ENCODE measurements at regions not wholly inside any gene's neighbourhood (a gene's known extent, or its start where the extent isn't known, plus 50 kb on each side); places are given as distances from the start of the nearest gene placed in this dataset.

DNA sequence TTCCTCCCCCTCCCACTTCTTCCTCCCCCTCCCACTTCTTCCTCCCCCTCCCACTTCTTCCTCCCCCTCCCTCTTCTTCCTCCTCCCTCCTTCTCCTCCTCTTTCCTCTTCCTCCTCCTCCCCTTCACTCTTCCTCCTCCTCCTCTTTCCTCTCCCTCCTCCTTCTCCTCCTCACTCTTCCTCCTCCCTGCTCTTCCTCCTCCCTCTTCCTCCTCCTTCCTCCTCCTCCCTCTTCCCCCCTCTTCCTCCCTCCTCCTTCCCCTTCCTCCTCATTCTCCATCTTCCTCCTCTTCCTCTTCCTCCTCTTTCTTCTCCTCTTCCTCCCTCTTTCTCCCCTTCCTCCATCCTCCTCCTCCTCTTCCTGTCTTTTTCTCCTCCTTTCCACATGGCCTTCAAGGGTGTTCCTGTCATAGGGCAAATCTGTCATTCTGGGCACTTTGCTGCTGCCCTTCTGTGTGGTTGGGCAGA, 111.4 kb downstream of the PHETA1 start:
- TF ChIP-seq, protein P1, sequence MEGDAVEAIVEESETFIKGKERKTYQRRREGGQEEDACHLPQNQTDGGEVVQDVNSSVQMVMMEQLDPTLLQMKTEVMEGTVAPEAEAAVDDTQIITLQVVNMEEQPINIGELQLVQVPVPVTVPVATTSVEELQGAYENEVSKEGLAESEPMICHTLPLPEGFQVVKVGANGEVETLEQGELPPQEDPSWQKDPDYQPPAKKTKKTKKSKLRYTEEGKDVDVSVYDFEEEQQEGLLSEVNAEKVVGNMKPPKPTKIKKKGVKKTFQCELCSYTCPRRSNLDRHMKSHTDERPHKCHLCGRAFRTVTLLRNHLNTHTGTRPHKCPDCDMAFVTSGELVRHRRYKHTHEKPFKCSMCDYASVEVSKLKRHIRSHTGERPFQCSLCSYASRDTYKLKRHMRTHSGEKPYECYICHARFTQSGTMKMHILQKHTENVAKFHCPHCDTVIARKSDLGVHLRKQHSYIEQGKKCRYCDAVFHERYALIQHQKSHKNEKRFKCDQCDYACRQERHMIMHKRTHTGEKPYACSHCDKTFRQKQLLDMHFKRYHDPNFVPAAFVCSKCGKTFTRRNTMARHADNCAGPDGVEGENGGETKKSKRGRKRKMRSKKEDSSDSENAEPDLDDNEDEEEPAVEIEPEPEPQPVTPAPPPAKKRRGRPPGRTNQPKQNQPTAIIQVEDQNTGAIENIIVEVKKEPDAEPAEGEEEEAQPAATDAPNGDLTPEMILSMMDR (conservative IDR thresholded peaks at IDR 0.05; ENCODE audit: control insufficient read depth, insufficient read depth, low read depth, low read length): no peak
- H3K4me3 ChIP-seq (ENCODE audit: control insufficient read depth, low read depth, low read length): no peak overlapping the region
- no peak for DNase-seq (ENCODE audit: low read depth)

DNA sequence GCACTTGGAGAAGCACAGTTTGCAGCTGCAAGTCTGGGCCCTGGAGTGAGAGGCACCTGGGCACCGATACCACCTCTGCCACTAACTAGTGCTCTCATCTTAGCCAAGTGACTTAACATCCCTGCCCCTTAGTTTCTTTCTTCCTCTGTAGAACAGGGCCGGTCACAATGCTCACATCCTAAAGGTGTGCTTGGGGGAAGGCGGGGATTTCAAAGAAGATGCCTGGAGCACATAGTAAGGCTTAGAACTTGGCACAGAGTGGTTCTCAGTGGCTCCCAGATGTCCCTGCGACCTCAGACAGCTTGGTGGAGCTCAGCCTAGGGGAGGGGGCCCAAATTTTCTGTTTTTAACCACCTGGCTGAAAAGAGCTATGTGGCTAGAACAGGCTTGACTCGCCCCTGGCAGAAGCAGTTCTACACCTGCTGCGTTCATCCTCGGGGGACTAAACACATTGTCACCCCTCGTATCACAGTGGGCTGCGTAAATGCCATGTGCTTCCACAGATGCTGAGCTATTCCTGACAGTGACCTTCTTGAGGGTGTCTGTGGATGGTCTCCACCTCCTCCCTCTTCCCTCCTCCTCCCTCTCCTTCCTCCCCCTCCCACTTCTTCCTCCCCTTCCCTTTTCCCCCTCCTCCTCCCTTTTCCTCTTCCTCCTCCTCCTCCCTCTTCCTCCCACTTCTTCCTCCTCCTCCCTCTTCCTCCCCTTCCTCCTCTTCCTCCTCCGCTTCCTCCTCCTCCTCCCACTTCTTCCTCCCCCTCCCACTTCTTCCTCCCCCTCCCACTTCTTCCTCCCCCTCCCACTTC, 112.1 kb downstream of the PHETA1 start:
- no peak for DNase-seq (ENCODE audit: low read depth)
- TF ChIP-seq, protein P1 (conservative IDR thresholded peaks at IDR 0.05; ENCODE audit: control insufficient read depth, insufficient read depth, low read depth, low read length): no peak
- no peak overlapping the region for H3K4me3 ChIP-seq (ENCODE audit: control insufficient read depth, low read depth, low read length)

DNA sequence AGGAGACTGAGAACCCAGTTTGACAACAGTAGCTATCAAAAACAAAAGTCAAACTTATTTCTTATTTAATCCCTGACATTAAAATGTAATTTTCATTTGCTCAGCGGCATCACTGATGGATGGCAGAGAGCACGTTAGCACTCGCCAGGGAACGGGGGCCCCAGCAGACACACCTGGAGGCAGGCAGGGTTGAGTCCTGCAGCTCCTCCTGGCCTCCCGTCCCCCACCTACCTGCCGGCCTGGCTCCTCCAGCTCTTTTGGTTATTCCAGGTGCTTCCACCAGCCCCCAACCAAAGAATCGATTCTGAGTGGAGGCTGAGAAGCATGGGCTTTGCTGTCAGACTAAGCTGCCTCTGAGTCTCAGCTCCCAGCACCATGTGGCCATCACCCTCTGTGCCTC, 113.6 kb downstream of the PHETA1 start:
- no peak overlapping the region for H3K4me3 ChIP-seq (ENCODE audit: control insufficient read depth, low read depth, low read length)
- TF ChIP-seq, protein P1 (conservative IDR thresholded peaks at IDR 0.05; ENCODE audit: control insufficient read depth, insufficient read depth, low read depth, low read length): no peak
- DNase-seq (ENCODE audit: low read depth): no peak

DNA sequence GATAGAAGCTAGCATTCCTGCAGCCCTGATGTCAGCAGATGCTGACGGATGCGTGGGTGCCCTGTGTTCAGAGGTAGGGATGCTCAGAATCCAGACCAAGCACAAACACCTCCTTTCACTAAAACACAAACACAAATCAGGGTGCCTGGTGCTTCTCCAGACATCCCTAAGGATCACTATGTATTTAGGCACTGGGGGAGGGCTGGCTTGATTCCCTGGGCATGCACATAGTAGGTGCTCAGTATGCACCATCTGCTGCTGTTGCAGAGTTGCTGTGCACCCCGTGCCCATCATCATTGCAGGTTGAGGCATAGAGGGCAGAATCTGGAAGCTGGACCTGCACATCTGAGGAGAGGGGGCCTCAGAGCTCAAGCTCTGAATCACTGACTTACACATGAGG, 114.8 kb downstream of the PHETA1 start:
- TF ChIP-seq, protein P1 (conservative IDR thresholded peaks at IDR 0.05; ENCODE audit: control insufficient read depth, insufficient read depth, low read depth, low read length): no peak
- no peak overlapping the region for H3K4me3 ChIP-seq (ENCODE audit: control insufficient read depth, low read depth, low read length)
- no peak for DNase-seq (ENCODE audit: low read depth)

DNA sequence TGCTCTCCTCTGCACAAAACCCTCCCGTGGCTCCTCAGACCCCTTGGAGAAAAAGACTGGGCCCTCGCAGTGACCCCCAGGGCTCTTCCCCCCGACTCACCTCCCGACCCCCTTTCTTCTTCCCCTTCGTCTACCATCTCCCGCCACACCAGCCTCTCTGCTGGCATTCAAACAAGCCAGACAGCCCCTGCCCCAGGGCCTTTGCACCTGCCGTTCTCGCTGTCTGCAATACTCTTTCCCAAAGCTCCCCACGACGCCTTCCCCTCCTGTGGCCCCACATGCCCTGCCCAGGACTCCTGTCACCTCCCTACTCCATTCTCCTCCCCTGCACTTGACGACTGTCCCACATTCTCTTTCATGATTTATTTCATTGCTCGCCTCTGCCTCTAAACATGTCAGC, 115.7 kb downstream of the PHETA1 start:
- H3K4me3 ChIP-seq (ENCODE audit: control insufficient read depth, low read depth, low read length): no peak overlapping the region
- no peak for DNase-seq (ENCODE audit: low read depth)
- TF ChIP-seq, protein P1 (conservative IDR thresholded peaks at IDR 0.05; ENCODE audit: control insufficient read depth, insufficient read depth, low read depth, low read length): no peak

DNA sequence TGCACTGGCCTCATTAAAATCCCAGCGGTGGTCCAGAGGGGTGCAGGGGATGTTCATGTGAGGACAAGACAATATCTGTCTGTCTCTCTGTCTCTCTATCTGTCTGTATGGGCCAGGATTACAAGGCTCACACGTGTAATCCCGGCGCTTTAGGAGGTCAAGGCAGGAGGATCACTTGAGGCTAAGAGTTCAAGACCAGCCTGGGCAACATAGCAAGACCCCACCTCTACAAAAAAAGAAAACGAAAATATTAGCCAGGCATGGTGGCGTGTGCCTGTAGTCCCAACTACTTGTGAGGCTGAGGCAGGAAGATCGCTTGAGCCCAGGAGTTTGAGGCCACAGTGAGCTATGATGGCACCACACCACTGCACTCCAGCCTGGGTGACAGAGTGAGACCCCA, 117.1 kb downstream of the PHETA1 start:
- no peak overlapping the region for H3K4me3 ChIP-seq (ENCODE audit: control insufficient read depth, low read depth, low read length)

More for the DNA sequence above, 117.1 kb downstream of the PHETA1 start:
- DNase-seq (ENCODE audit: low read depth): no peak
- TF ChIP-seq, protein P1 (conservative IDR thresholded peaks at IDR 0.05; ENCODE audit: control insufficient read depth, insufficient read depth, low read depth, low read length): no peak
